GM23338 (cell line): ENCODE measurements at regions not wholly inside any gene's neighbourhood (a gene's known extent, or its start where the extent isn't known, plus 50 kb on each side); places are given as distances from the start of the nearest gene placed in this dataset.

Experiments
- ATAC-seq: fragments of 200-7000 bp; cut with Tn5 transposase; 3 replicates; pipeline ENCODE4 v1.9.1; 2020
- DNase-seq: peaks from one replicate; pipeline ENCODE4 v3.0.0-alpha.2; 2015; ENCODE audit warnings: low spot score
- H2AFZ ChIP-seq: fragments of 200-600 bp; sonication (generic); 2 replicates; pipeline ENCODE4 v1.8.0; 2016; ENCODE audit warnings: antibody characterized with exemption, mild to moderate bottlenecking, moderate library complexity
- H3F3A ChIP-seq: fragments of 200-600 bp; sonication (generic); replicated peaks from 2 replicates; pipeline ENCODE4 v1.8.0; 2017; ENCODE audit warnings: antibody characterized with exemption, mixed run types, low read depth
- H3K27ac ChIP-seq: fragments of 200-600 bp; sonication (generic); 2 replicates; pipeline ENCODE4 v1.6.1; 2016; ENCODE audit warnings: low read depth
- H3K27me3 ChIP-seq: fragments of 200-600 bp; sonication (generic); 2 replicates; pipeline ENCODE4 v1.8.0; 2016; ENCODE audit warnings: mild to moderate bottlenecking, mixed run types, moderate library complexity; ENCODE audit not compliant: insufficient read depth
- H3K36me3 ChIP-seq: fragments of 200-600 bp; sonication (generic); 2 replicates; pipeline ENCODE4 v1.8.0; 2016; ENCODE audit warnings: mild to moderate bottlenecking; ENCODE audit not compliant: insufficient read depth
- H3K4me1 ChIP-seq: fragments of 200-600 bp; sonication (generic); 2 replicates; pipeline ENCODE4 v1.8.0; 2016; ENCODE audit warnings: mild to moderate bottlenecking, moderate library complexity; ENCODE audit not compliant: insufficient read depth
- H3K4me2 ChIP-seq: fragments of 200-600 bp; sonication (generic); 2 replicates; pipeline ENCODE4 v1.7.1; 2017; ENCODE audit warnings: mixed run types
- H3K4me3 ChIP-seq: fragments of 200-600 bp; sonication (generic); 2 replicates; pipeline ENCODE4 v1.6.1; 2016; ENCODE audit warnings: mixed run types
- H3K79me2 ChIP-seq: fragments of 200-600 bp; sonication (generic); replicated peaks from 2 replicates; pipeline ENCODE4 v1.8.0; 2017; ENCODE audit warnings: mild to moderate bottlenecking; ENCODE audit not compliant: insufficient read depth
- H3K9me2 ChIP-seq: fragments of 200-600 bp; sonication (generic); 2 replicates; pipeline ENCODE4 v1.8.0; 2017; ENCODE audit not compliant: insufficient read depth
- H4K20me1 ChIP-seq: fragments of 200-600 bp; sonication (generic); replicated peaks from 2 replicates; pipeline ENCODE4 v1.8.0; 2017; ENCODE audit warnings: mild to moderate bottlenecking; ENCODE audit not compliant: insufficient read depth
- H3K27ac Mint-ChIP-seq: 2 replicates; pipeline ENCODE4 v1.8.0; 2020; ENCODE audit warnings: inconsistent platforms, mild to moderate bottlenecking, moderate library complexity, mixed read lengths
- H3K27me3 Mint-ChIP-seq: 3 replicates; pipeline ENCODE4 v1.8.0; 2022; ENCODE audit warnings: low read depth, mild to moderate bottlenecking, moderate library complexity, mixed read lengths, inconsistent platforms; ENCODE audit not compliant: insufficient read depth, poor library complexity
- H3K36me3 Mint-ChIP-seq: 3 replicates; pipeline ENCODE4 v1.8.0; 2021; ENCODE audit warnings: low read depth, mild to moderate bottlenecking, inconsistent platforms, moderate library complexity, mixed read lengths
- H3K4me1 Mint-ChIP-seq: 3 replicates; pipeline ENCODE4 v1.8.0; 2020; ENCODE audit warnings: mild to moderate bottlenecking, inconsistent platforms, mixed read lengths
- H3K4me3 Mint-ChIP-seq: 3 replicates; pipeline ENCODE4 v1.8.0; 2021; ENCODE audit warnings: moderate library complexity, mild to moderate bottlenecking, inconsistent platforms, mixed read lengths
- H3K9me3 Mint-ChIP-seq: 3 replicates; pipeline ENCODE4 v1.8.0; 2020; ENCODE audit warnings: moderate library complexity, mild to moderate bottlenecking, inconsistent platforms, mixed read lengths
- CREB1 ChIP-seq: fragments of 250-450 bp; sonication (Bioruptor Pico); IDR thresholded peaks from 2 replicates; pipeline ENCODE4 v1.5.0; 2020; ENCODE audit warnings: low read depth, mild to moderate bottlenecking, moderate library complexity
- EZH2 ChIP-seq: fragments of 200-600 bp; sonication (generic); IDR thresholded peaks from one replicate; pipeline ENCODE4 v1.8.0; 2017; ENCODE audit warnings: antibody characterized with exemption, mild to moderate bottlenecking, low read depth; ENCODE audit not compliant: unreplicated experiment
- JUNB ChIP-seq: IDR thresholded peaks from one replicate; pipeline ENCODE4 v1.6.1; 2016; ENCODE audit warnings: antibody characterized with exemption; ENCODE audit not compliant: unreplicated experiment
- NANOG ChIP-seq: IDR thresholded peaks from 2 replicates; pipeline ENCODE4 v1.6.1; 2016; ENCODE audit warnings: antibody characterized with exemption, borderline replicate concordance
- POLR2AphosphoS5 ChIP-seq: IDR thresholded peaks from 2 replicates; pipeline ENCODE4 v1.6.1; 2016; ENCODE audit warnings: antibody characterized with exemption, low read depth
- STAT1 ChIP-seq: IDR thresholded peaks from one replicate; pipeline ENCODE4 v1.6.1; 2016; ENCODE audit warnings: antibody characterized with exemption; ENCODE audit not compliant: unreplicated experiment
- ZNF114 ChIP-seq: fragments of 250-450 bp; sonication (Bioruptor Pico); IDR thresholded peaks from 2 replicates; pipeline ENCODE4 v1.5.0; 2020; ENCODE audit warnings: mild to moderate bottlenecking, moderate library complexity
- ZNF331 ChIP-seq: fragments of 250-450 bp; sonication (Bioruptor Pico); IDR thresholded peaks from 2 replicates; pipeline ENCODE4 v1.5.0; 2020; ENCODE audit warnings: low read depth, mild to moderate bottlenecking, moderate library complexity
- TF ChIP-seq, protein P1 (sequence below): fragments of 250-450 bp; sonication (Bioruptor Pico); IDR thresholded peaks from 2 replicates; pipeline ENCODE4 v1.5.0; 2020; ENCODE audit warnings: mild to moderate bottlenecking, moderate library complexity
- TF ChIP-seq, protein P2 (sequence below), 2 experiments: fragments of 200-600 bp in 1 of 2; sonication (generic) in 1 of 2; conservative IDR thresholded peaks; 2 replicates each; pipeline versions ENCODE4 v1.5.1 to v1.6.1; 2016 to 2017; ENCODE audit warnings: antibody characterized with exemption in 2 of 2, low read depth in 2 of 2, mild to moderate bottlenecking in 2 of 2, moderate library complexity in 1 of 2
- TF ChIP-seq, protein P3 (sequence below): IDR thresholded peaks from one replicate; pipeline ENCODE4 v1.6.1; 2018; ENCODE audit warnings: antibody characterized with exemption; ENCODE audit not compliant: unreplicated experiment
- TF ChIP-seq, protein P4 (sequence below): IDR thresholded peaks from 2 replicates; pipeline ENCODE4 v1.6.1; 2016; ENCODE audit warnings: antibody characterized with exemption

DNA sequence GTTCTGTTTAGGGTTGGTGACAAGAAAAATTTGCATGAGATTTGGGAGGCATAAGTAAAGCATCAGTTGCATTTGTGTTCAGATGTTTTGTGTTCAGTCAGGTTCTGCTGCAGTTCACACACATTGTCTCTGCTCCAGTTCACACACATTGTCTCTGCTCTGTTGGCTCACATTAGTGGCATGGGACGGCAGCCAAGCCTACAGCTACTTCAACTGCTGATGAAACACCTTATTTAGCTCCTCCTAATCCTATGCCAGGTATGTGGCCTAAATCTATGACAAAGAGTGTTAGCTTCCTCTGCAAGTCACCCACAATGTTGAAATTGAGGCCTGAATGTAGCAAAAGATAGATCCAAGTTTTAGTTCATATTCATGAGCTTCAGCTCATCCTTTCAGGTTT lies 278.1 kb upstream of the SYNCRIP start:
- H3K36me3 Mint-ChIP-seq: no peaks in the 10 kb centered on the region
- DNase-seq (no peak), ATAC-seq (no peak)
- H3F3A ChIP-seq: no peaks in the 10 kb centered on the region
- TF ChIP-seq POLR2AphosphoS5 (no peak), NANOG (no peak), ZNF114 (CRISPR knock-in tag) (no peak), JUNB (no peak), EZH2 (no peak), CREB1 (CRISPR knock-in tag) (no peak), ZNF331 (CRISPR knock-in tag) (no peak), STAT1 (no peak)
- TF ChIP-seq, protein P1, sequence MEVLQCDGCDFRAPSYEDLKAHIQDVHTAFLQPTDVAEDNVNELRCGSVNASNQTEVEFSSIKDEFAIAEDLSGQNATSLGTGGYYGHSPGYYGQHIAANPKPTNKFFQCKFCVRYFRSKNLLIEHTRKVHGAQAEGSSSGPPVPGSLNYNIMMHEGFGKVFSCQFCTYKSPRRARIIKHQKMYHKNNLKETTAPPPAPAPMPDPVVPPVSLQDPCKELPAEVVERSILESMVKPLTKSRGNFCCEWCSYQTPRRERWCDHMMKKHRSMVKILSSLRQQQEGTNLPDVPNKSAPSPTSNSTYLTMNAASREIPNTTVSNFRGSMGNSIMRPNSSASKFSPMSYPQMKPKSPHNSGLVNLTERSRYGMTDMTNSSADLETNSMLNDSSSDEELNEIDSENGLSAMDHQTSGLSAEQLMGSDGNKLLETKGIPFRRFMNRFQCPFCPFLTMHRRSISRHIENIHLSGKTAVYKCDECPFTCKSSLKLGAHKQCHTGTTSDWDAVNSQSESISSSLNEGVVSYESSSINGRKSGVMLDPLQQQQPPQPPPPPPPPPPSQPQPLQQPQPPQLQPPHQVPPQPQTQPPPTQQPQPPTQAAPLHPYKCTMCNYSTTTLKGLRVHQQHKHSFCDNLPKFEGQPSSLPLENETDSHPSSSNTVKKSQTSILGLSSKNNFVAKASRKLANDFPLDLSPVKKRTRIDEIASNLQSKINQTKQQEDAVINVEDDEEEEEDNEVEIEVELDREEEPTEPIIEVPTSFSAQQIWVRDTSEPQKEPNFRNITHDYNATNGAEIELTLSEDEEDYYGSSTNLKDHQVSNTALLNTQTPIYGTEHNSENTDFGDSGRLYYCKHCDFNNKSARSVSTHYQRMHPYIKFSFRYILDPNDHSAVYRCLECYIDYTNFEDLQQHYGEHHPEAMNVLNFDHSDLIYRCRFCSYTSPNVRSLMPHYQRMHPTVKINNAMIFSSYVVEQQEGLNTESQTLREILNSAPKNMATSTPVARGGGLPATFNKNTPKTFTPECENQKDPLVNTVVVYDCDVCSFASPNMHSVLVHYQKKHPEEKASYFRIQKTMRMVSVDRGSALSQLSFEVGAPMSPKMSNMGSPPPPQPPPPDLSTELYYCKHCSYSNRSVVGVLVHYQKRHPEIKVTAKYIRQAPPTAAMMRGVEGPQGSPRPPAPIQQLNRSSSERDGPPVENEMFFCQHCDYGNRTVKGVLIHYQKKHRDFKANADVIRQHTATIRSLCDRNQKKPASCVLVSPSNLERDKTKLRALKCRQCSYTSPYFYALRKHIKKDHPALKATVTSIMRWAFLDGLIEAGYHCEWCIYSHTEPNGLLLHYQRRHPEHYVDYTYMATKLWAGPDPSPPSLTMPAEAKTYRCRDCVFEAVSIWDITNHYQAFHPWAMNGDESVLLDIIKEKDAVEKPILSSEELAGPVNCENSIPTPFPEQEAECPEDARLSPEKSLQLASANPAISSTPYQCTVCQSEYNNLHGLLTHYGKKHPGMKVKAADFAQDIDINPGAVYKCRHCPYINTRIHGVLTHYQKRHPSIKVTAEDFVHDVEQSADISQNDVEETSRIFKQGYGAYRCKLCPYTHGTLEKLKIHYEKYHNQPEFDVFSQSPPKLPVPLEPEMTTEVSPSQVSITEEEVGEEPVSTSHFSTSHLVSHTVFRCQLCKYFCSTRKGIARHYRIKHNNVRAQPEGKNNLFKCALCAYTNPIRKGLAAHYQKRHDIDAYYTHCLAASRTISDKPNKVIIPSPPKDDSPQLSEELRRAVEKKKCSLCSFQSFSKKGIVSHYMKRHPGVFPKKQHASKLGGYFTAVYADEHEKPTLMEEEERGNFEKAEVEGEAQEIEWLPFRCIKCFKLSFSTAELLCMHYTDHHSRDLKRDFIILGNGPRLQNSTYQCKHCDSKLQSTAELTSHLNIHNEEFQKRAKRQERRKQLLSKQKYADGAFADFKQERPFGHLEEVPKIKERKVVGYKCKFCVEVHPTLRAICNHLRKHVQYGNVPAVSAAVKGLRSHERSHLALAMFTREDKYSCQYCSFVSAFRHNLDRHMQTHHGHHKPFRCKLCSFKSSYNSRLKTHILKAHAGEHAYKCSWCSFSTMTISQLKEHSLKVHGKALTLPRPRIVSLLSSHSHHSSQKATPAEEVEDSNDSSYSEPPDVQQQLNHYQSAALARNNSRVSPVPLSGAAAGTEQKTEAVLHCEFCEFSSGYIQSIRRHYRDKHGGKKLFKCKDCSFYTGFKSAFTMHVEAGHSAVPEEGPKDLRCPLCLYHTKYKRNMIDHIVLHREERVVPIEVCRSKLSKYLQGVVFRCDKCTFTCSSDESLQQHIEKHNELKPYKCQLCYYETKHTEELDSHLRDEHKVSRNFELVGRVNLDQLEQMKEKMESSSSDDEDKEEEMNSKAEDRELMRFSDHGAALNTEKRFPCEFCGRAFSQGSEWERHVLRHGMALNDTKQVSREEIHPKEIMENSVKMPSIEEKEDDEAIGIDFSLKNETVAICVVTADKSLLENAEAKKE: no peak
- TF ChIP-seq, protein P2, sequence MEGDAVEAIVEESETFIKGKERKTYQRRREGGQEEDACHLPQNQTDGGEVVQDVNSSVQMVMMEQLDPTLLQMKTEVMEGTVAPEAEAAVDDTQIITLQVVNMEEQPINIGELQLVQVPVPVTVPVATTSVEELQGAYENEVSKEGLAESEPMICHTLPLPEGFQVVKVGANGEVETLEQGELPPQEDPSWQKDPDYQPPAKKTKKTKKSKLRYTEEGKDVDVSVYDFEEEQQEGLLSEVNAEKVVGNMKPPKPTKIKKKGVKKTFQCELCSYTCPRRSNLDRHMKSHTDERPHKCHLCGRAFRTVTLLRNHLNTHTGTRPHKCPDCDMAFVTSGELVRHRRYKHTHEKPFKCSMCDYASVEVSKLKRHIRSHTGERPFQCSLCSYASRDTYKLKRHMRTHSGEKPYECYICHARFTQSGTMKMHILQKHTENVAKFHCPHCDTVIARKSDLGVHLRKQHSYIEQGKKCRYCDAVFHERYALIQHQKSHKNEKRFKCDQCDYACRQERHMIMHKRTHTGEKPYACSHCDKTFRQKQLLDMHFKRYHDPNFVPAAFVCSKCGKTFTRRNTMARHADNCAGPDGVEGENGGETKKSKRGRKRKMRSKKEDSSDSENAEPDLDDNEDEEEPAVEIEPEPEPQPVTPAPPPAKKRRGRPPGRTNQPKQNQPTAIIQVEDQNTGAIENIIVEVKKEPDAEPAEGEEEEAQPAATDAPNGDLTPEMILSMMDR (conservative IDR thresholded peaks at IDR 0.05; ENCODE audit: low read depth in 2 of 2): no peak
- TF ChIP-seq, protein P3, sequence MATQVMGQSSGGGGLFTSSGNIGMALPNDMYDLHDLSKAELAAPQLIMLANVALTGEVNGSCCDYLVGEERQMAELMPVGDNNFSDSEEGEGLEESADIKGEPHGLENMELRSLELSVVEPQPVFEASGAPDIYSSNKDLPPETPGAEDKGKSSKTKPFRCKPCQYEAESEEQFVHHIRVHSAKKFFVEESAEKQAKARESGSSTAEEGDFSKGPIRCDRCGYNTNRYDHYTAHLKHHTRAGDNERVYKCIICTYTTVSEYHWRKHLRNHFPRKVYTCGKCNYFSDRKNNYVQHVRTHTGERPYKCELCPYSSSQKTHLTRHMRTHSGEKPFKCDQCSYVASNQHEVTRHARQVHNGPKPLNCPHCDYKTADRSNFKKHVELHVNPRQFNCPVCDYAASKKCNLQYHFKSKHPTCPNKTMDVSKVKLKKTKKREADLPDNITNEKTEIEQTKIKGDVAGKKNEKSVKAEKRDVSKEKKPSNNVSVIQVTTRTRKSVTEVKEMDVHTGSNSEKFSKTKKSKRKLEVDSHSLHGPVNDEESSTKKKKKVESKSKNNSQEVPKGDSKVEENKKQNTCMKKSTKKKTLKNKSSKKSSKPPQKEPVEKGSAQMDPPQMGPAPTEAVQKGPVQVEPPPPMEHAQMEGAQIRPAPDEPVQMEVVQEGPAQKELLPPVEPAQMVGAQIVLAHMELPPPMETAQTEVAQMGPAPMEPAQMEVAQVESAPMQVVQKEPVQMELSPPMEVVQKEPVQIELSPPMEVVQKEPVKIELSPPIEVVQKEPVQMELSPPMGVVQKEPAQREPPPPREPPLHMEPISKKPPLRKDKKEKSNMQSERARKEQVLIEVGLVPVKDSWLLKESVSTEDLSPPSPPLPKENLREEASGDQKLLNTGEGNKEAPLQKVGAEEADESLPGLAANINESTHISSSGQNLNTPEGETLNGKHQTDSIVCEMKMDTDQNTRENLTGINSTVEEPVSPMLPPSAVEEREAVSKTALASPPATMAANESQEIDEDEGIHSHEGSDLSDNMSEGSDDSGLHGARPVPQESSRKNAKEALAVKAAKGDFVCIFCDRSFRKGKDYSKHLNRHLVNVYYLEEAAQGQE: no peak
- TF ChIP-seq, protein P4, sequence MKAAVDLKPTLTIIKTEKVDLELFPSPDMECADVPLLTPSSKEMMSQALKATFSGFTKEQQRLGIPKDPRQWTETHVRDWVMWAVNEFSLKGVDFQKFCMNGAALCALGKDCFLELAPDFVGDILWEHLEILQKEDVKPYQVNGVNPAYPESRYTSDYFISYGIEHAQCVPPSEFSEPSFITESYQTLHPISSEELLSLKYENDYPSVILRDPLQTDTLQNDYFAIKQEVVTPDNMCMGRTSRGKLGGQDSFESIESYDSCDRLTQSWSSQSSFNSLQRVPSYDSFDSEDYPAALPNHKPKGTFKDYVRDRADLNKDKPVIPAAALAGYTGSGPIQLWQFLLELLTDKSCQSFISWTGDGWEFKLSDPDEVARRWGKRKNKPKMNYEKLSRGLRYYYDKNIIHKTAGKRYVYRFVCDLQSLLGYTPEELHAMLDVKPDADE: no peak
- no peaks in the 10 kb centered on the region for H3K36me3 ChIP-seq
- H3K27me3 ChIP-seq: no peaks in the 10 kb centered on the region
- H3K27me3 Mint-ChIP-seq: peaks cover 2% of the 10 kb centered on the region
- no peaks in the 10 kb centered on the region for H3K9me2 ChIP-seq
- no peak overlapping the region for H3K4me3 ChIP-seq
- H3K4me1 Mint-ChIP-seq: no peaks in the 10 kb centered on the region
- no peak overlapping the region for H3K4me2 ChIP-seq
- no peaks in the 10 kb centered on the region for H4K20me1 ChIP-seq
- H3K27ac Mint-ChIP-seq: no peak overlapping the region
- no peaks in the 10 kb centered on the region for H3K79me2 ChIP-seq
- no peak overlapping the region for H2AFZ ChIP-seq
- H3K4me3 Mint-ChIP-seq: no peak overlapping the region
- no peaks in the 10 kb centered on the region for H3K9me3 Mint-ChIP-seq
- no peaks in the 10 kb centered on the region for H3K4me1 ChIP-seq
- no peak overlapping the region for H3K27ac ChIP-seq
